HG03521 (cell line): ENCODE measurements at regions not wholly inside any gene's neighbourhood (a gene's known extent, or its start where the extent isn't known, plus 50 kb on each side); places are given as distances from the start of the nearest gene placed in this dataset.

Source experiments
- ATAC-seq: cut with Tn5 transposase; IDR thresholded peaks from one replicate; pipeline ENCODE4 v1.9.1; 2021; ENCODE audit warnings: mild to moderate bottlenecking, moderate library complexity; ENCODE audit not compliant: unreplicated experiment

DNA sequence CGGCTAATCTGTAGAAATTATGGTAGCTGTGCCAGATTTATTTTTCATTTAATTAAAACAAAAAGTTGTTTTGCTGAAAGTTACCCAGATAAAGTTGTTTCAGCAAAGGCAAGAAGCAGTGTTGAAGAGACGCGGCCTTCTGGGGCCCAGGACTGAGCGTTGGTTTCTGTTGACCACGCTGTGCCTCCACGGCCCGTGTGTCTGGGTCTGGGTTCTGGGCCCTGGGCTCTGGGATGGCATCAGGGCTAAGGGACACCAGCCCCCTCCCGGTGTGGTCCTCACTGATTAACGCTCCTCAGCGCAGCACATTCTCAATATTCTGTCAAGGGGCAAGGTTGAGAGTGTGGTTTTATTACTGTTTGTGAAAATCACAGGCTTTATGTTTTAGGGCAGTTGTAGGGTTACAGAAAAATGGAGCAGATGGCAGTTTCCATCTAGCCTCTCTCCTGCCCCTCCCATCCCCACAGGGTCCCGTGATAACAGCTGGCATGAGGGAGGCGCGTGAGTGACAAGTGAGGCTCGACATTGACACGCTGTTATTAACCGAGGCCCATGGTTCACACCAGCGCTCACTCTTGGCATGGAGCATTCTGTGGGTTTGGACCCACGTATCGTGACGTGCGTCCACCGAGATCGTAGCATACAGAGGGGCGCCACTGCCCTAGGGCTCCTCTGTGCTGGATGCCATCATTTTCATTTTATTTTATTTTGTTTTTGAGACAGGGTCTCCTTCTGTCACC is 1231.4 kb downstream of the BRD1 start:
- ATAC-seq: no peak

DNA sequence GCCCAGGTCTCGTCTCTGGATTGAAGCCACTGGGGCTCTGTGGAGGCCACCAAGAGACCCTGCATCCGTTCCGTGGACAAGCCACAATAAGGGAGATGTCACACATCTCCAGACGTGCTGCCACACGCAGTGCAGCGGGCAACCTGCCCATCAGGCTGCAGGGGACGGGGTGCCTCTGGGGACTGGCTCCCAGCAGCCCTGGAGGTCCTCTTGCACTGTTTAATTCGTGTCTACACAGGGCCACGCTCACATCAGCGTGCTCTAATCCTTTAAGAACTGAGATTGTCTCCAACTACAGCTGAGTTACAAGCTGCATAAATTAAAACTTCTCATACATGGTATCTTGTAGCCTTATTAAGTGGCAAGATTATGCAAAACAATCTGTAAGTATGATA is 1232.2 kb downstream of the BRD1 start:
- no peak for ATAC-seq

DNA sequence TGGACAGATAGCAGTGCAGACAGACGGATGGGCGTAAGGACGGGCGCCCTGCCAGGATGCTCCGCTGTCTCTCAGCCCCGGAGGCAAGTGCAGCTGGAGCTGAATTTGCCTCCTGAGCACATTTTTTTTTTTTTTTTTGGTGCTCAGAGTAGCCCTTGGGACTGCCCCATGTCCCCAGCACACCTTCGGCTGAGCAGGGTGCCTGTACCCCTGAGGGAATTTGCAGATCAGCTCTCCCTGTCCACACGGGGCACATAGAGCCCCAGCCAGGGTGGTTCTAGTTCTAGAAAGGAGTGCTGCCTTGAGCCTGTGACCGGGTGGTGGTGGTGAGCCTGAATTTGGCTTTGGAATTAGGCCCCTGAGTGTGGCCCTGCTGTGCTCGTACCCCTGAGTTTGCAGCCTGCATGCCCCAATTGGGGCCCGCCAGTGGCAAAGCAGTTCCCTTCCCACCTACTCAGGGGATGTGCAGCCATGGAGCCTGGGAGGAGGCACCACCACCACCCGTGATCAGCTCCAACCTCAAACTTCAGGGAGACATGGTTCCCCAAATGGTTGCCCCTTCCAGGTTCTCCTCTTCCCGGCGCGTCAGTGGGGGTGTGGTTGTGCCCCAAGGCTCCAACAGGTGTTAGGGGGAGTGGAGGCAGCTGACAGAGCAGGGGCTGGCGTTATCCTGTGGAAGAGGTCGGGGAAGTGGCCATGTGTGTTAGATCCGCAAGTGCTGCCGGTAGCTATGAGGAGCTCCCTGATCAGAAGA is 1232.7 kb downstream of the BRD1 start:
- no peak for ATAC-seq

DNA sequence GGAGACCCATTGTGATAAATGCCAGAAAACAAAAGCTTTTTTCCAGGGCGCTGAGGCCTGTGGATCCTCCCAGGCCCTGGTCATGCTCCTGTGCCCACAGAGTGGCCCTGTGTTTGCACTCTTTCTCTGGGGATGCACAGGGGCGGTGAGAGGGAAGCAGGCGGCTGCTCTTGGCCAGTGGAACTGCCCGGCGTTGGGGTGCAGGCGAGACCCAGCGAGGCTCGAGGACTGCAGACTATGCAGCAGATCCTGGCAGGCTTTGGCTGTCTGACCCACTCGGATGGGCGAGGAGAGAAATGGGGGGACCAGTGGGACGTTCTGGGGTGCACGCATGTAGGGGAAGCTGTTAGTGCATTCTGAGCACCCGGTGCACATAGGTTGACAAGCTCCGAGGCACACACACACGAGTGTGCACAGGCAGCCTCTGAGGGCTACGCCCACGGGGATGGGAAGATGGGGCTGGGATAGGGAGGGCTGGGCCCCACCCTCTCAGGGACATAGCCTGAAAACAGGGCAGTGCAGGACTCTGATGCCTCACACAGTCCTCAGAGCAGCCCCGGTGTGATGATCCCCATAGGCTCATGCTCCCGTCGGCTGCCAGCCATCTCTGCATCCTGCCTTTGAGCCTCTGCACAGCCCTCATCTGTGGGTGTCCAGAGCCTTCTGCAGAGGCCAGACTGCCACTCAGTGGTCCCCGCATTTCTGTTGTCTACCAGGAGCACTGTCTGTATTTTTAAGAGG is 1233.5 kb downstream of the BRD1 start:
- ATAC-seq: no peak

DNA sequence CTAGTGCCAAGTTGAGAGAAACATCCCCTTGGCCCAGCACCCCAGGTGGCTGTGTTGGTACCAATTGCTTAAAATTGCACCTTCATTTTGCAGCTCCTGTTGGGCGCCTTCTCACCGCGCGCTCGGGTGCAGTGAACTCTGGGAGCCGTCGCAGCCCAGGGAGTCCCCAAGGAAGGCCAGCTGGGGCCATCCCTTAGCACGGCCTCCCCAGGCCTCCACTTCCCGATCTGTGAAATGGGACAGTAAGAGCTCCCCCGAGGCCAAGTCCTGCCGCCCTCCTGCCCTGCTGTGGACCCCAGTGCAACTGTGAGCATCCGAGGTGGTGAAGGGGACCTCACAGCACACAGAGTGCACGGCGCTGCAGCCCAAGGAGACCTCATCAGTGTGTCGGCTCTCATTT is 1234.1 kb downstream of the BRD1 start:
- no peak for ATAC-seq

DNA sequence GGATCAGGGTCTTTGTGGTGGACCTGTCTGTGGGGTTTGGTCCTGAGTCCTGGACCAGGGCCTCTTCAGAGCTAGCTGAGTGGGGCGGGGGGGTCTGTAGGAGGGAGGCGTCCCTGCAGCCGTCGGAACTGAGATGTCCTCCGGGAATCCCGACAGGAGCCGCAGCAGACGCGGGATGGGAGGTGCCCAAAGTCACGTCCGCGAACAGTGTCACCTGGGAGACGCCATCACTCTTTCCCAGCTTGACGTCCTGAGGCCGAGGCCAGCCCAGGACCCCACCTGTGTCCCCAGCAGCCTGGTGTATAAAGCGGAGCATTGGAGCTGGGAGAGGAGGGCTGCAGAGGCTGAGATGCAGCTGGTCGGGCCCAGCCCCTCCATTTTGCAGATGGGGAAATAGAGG is 1234.7 kb downstream of the BRD1 start:
- ATAC-seq: no peak

DNA sequence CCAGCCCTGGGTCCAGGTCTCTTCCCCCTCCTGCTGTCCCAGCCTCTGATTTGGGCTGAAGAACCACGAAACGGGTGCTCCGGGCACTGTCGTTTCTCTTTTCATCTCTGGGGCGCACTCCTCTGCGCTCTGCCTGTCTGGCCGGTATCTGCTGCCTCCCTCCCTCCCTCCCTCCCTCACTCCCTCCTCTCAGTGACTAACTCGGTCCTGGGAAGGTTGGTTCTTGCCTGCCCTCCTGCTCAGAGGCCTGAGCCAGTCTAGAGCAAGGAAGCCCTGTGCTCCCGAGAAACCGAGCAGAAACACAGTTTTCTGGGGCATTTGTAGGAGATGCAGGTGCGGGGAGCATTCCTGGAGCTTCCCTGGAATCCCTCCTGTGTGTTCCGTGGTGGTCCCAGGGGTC is 1235.2 kb downstream of the BRD1 start:
- no peak for ATAC-seq

DNA sequence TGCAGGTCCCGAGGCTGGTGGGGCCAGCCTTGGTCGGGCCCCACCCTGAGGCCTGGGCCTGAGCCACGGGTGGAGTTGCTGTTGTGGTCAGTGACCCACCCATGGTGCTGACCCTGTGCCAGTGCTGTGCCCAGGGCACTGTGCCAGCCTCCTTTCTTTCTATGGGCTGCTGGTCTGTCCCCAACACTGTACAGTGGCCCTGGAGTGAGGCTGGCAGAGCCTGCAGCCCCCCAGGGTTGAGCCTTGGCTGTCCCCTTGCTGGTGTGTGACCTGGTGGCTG is 1235.7 kb downstream of the BRD1 start:
- no peak for ATAC-seq

DNA sequence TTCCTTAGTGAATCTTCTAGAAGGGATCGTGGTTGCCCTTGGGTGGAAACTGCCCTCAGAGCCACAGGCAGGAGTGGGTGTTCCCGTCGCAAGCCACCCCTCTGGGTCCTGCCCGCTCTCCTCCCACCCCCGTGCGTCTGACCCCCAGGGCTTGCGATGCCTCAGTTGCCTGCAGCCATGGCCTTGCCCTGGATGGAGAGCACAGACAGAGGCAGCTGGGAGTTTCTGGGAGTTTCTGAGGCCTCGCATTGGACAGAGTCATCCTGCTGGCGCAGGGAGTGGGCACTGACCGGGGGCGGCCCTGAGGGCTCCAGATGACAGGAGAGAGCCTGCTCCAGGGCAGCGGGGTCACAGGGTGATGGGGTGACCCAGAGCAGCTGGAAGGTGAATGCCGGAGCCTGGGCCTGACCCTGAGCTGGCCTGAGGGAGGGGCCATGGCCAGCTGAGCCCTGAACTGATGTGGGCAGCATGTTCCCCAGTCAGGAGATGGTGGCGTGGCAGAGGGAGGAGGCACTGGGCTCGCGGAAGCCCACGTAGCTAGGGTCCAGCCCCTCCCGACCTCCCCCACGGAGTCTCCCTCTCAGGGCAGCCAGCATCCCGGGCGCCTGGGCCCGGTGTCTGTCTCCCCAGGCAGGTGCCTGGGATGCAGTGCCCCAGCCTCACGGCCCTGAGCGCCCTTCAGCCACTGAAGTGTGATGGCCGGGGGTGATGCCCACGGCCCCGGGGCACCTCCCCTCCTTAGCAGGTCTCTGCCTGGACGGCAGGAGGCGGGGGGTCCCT is 1236.2 kb downstream of the BRD1 start:
- ATAC-seq: no peak

DNA sequence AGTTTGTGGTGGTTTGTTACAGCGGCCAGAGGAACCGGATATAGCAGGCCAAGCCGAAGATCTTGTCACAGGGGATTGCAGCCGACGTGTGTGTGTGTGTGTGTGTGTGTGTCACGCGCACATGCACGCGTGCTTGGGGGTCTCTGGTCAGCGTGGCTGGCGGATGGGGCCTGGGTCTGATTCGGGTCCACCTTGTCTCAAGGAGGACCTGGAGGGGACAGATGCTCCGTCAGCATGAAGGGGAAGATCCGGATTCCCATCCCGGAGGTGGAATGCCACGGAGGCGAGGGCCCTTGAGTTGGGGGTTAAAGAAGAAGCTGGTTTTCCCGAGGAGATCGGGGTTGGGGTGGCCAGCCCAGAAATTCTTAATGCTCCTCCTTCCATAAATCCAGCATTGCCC is 1237.8 kb downstream of the BRD1 start:
- ATAC-seq: no peak

DNA sequence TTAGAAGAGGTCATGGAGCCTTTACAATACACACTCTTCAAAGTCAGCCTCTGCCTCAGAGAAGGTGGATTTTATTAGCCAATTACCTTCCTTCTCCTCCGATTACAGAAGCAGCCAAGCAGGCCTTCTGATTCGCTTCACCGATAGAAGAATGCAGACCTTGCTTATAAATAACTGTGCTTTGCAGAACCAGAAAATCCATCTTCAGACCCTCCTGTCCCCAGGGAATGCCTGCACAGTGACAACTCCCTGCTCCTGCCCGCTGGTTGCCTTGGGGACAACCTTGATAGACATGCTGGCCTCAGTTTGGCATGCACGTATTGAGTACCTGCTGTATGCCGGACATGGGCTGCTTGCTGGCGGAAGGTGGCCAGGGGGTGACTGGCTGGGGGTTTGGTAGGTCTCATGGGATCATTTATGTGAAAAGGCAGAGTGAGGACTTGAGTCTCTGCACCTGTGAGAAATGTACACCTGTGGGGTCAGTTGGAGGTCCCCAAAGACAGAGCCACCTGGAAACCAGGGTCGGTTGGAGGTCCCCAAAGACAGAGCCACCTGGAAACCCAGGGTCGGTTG is 1238.7 kb downstream of the BRD1 start:
- no peak for ATAC-seq

DNA sequence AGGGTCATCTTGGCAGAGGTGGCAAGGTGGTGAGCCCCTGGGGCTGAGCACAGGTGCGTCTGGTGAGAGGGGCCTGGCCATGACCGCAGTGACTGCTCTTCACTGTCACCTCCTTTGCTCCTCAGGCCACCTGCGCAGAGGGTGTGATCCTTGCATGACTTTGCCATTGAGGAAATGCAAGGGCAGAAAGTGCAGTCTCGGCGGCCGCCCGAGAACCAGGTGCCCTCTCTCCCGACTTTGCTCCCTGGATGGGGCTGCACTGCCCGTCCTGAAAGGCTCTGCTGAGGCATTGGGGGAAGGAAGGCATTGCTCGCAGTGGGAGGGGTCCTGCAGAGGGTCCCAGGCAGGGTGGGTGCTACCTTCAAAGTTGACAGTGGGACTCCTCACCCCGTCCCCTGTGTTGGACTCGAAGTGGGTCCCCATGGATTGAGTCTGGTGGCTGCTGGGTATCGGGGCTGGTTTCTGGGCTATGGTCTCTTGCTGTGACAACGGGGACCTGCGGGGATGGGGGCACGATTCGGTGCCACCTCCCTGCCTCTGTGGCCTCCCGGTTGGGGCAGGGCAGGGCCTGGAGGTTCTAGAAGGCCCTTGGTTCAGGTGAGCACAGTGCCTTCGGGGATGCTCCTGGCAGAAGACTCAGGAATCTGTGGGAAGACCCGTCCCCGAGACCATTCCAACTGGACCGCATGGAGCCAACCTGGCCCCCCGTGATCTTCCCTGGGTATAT is 1239.4 kb downstream of the BRD1 start:
- no peak for ATAC-seq

DNA sequence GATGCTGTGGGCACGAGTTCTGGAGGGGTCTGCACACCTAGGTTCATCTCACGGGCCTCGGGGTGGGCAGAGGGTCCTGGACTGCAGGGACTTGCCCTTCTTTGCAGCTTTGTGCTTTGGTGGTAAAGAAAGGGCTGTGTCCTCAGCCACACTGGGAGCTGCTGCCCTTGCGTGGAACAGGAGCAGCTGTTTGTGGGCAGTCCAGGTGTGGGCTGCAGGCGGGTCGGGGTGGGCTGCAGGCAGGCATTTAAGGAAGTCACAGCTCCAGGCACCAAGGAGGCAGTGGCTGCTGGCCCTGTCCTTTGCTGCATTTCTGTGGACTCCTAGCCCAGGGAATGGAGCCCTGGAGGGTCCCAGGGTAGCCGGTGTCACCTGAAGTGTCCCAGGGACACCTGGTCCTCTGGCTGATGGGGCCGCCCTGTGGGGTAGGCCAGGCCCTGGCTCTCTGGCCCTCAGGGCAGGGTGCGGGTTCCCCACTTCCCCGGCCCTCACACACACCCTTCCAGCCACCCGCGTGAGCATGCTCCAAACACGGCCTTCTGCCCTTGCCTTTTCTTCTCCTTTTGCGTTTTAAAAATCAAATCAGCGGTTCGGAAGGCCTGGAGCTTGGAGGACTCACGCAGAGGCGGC is 1240.3 kb downstream of the BRD1 start:
- no peak for ATAC-seq

DNA sequence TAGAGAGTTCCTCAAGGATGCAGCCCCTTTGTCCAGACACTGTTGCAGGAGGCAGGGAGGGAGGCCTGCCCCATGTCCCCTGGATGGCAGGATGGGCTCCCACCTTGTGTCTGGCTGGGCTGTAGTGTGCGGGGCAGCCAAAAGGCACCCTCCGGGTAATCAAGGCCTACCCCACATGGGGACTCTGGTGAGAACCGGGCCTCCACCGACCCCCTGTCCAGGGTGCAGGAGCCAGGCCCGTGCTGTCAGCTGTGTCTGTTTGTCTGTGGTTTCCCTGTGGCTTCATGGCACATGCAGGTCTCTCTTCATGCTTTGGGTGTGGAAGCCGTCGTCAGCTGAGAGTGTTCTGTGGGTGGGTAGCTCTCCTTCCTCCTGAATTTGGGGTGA is 1240.9 kb downstream of the BRD1 start:
- ATAC-seq: no peak

DNA sequence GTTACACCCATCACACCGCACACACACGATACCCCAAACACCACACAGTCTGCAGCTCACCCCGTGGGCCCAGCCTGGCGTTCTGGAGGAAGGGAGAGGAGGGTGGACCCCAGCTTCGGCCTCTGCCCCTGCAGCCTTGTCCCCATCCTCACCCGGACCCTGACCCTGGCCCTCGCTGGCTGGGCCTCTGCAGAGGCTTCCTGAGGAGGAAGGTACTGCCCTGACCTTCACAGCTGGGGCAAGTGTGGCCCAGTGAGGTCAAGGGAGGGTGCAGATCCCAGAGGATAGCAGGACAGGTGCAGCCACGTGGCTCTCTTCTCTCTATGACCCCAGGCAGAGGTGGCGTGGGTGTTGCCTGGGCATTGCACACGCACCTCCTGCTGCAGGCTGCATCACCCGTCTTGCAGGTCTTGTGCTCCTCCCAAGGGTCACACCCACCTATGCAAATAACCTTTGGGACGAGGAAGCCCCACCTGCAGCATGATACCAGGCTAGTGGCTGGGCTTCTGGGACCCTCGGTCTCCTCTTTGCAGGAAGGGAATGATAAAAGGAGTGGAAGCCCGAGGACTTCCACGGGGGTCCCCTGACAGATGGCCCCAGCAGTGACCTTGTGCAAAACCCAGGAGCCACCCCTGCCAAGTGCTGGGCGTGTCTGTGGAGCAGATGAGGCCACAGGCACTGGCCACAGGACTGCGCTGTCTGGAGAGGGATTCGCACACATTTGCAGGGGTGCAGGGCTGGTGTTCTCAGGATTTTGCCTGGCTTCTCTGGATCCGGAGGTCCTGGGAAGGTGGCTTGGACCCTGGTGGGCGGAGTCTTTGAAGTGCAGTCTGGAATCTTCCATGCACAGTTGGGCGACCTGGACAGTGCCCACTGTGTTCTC is 1241.5 kb downstream of the BRD1 start:
- ATAC-seq: no peak

DNA sequence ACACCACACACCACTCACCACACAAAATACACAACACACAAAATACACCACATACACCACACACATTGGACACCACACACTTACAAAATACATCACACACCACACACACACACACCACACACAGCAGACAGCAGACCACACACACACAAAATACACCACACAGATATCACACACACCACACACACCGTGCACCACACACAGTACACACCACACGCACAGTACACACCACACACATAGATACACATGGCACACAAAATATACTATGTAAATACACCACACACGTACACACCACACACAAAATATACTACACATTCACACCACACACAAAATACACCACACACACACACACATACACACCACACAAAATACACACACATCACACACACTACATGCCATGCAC is 1243.5 kb downstream of the BRD1 start:
- no peak for ATAC-seq

DNA sequence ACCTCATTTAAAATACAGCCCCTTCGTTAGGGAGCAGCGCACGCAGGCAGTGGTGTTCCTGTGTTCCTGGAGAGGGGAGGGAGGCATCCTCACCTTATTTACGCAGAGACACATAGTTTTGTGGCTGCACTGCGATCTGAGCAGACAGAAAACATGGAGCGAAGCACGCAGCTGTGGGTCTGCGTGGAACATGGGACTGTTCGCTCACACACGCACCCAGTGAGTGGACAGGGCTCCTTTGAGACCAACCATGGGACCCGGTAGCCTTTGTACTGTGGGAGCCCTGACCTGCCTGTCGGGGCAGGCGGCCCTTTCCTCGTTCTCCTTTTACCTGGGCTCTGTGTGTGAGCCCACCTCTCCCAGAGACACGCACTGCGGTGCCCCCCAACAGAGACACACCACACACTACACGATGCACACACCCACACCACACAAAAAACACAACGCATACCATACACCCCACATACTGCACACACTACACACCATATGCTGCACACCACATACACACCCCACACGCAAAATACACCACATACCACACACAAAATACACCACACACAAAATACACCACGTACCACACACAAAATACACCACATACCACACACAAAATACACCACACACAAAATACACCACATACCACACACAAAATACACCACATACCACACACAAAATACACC is 1245.7 kb downstream of the BRD1 start:
- no peak for ATAC-seq

DNA sequence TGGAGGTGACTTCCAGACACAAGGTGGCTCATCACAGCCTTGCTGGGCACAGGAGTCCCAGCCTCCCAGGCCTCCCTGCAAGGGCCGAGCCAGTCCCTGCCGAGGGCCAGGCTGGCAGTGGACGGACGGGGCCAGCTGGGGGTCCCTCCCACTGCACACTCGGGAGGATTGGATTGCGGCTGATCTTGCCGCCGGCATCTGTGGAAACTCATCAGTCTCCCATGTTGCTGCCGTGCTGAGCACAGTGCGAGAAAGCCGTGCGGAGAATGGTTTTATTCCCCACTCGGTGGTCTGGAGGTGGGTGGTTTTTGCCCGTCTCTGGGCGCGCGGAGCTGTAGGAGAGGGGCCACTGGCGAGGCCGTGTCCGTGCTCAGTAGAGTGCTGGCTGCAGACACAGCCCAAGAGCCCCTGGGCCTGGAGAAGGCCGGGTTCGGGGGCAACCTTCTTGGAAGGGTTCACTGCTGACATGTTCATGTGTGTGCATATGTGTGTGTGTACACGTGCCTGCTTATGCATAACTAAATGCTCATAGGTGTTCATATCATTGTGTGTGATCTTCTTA is 1246.4 kb downstream of the BRD1 start:
- ATAC-seq: no peak
